ENCODE measurements at regions not wholly inside any gene's neighbourhood (a gene's known extent, or its start where the extent isn't known, plus 50 kb on each side); places are given as distances from the start of the nearest gene placed in this dataset.
"Not testable (repeated sequence)": the region's sequence is repeated elsewhere in the genome, so short reads cannot be mapped to it uniquely, and the experiment has no call there.

DNA sequence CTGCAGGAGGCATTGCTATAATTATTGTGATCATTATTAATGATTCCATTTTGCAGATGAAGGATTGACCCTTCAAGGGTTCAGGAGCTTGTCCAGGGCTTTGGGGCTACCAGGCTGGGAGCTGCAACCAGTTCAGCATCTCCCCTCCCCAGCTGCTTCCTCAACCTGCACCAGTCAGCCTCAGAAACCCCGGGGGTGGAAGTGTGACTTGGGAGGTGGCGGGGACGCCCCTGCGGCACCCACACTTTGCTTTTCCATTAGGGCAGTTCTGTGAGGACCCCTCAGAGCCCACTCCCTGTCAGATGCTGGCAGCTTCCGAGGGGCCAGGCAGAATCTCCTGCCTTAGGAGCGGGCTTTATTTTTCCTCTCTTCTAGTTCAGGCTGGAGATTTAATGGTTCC is 85.6 kb downstream of the OLFM1 start:
- no peak for DNase-seq

DNA sequence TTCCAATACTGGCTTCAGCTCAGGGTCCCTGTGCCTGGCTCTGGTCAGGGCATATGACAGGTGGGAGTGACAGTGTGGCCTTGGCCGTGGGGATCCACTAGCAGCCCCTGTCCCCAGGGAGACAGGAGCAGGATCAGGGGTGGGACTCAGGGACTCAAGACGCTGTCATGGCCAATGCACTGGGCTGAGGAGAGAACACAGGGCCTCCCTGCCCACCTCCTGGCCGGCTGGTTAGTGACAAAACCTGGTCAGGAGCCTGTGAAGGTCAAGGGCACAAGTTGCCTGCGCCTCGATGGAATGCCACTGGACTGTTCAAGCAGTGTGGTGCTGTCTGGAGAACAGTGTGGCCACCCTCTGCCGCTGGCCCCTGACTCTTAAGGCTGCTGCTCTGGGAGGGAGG is 86.8 kb downstream of the OLFM1 start:
- no peak for DNase-seq

DNA sequence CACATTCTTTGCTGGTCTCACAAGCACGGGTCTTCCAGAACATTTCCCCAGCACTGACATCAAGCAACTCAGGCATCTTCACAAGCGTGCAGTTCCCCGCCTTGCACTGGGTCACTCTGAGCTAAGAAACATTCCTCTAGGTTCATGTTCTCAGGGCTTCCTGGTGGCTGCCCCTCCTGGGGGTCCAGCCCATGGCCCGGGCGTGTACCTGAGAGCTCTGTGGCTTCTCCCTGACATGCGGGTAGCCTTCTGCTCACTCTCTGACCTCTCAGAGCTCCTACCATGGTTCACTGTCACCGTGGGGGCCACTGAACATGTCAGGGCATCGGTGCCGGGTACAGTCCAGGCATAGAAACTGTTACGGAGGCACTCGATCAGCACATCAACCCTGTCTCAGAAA is 87.5 kb downstream of the OLFM1 start:
- no peak for DNase-seq

DNA sequence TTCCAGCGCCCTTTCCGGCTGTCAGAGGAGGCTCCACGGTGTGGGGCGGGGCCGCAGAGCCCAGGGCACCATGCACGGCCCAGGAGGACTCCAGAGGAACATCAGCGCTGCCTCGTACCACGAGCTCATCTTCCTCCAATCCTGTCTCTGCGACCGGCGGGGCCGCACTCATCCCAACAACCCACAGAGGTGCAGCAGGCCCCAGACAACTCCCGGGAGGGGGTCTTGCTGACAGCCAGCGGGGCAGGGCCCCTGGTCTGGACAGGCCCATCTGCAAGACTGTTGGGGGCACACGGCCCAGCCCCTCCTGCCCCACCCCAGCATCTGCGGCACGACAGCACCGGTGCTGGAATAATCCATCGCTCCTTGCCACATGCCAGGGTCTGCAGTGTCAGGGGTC is 88.8 kb downstream of the OLFM1 start:
- DNase-seq, result no peak

DNA sequence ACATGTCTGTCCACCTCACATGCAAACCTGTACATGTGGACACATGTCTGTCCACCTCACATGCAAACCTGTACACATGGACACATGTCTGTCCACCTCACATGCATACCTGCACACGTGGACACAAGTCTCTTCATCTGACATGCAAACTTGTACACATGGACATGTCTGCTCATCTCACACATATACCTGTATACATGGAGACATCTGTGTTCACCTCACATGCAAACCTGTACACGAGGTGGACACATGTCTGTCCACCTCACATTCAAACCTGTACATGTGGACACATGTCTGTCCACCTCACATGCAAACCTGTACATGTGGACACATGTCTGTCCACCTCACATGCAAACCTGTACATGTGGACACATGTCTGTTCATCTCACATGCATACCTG is 90.1 kb downstream of the OLFM1 start:
- DNase-seq, result not testable (repeated sequence)

DNA sequence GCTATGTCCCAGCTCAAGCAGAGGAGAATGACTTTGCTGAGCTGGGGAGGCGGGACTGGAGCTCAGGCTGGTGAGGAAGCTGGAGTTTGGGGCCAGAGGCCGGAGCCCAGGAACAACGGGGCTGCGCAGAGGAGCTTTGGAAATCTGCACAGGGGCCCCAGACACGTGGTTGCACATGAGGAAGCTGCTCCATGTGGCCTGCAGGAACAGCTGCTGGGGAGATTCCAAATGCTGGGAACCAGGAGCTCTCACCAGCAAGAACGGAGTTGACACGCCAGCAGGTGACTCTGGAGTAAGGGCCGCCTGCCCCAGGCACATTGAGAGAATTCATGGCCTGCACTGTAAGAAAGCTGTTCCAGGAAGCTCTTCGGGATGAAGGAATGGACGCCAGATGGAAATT is 91.0 kb downstream of the OLFM1 start:
- DNase-seq, result no peak

DNA sequence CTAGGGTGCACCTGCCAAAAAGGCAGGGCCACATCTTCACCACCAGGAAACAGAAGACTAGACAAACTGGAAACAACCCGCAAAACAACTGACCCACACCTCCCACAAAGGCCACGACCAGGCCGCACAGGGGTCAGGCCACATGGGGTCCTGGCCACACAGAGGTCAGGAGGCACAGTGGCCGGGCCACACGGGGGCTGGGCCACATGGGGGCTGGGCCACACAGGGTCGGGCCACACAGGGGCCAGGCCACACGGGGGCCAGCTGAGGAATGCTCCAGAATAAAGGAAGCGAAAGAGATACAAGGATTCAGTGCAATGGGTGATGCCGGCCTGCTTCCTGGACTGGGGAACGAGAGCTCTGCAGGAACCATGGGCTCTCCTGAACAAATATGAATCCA is 91.6 kb downstream of the OLFM1 start:
- no peak for DNase-seq

DNA sequence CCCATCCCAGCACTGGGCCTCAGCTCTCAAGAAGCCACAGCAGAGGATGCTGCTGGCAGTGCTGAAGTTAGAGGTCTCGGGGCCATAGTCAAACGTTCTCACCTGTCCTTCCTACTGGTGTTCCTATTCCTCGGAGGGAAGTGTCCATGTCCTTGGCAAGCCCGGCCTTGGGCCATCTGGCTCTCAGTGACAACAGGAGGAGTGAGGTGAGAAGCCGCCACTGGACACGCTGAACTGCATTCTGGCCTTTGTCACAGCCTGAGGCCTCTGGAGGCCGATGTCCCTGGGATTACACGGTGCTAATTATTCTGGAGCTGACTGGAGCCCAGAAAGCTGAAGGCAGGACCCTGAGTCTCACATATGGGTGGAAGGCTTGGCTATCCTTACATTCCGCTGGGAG is 92.5 kb downstream of the OLFM1 start:
- no peak for DNase-seq

DNA sequence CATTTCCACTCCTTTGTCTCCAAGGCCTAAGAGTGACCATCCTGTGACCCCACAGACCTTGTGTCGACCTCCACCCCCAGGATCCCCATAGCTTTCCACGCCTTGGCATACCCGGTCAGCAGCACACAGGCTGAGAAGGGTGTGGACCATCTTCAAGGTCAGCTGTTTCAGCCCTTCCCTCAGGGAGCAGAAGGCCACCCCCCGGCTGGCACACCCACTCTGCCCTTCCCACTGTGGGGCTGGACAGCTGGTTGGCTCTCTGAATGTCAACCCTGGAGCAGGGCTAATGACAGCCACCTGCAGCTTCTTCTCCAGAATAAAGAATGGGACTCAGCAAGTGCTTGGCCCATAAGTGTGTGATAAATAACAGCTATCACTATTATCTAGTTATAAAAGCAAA is 93.1 kb downstream of the OLFM1 start:
- no peak for DNase-seq

DNA sequence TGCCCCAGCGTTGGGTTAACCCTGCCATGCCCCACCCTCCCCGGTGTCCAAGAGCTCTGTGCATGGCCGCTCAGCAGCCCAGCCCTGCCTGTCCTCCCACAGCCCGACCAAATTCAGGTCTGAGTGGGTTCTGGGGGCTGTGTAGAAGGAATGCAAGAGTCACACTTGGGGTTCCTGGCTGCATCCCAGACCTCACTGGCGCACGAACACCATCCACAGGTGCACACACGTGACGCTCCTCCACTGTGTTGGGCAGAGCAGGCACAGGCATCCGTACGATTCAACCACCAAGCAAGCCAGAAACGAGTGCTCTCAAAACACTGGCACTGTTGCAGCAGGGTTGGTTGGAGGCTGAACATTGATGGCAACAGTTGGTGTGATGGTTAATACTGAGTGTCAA is 93.9 kb downstream of the OLFM1 start:
- DNase-seq, result no peak

DNA sequence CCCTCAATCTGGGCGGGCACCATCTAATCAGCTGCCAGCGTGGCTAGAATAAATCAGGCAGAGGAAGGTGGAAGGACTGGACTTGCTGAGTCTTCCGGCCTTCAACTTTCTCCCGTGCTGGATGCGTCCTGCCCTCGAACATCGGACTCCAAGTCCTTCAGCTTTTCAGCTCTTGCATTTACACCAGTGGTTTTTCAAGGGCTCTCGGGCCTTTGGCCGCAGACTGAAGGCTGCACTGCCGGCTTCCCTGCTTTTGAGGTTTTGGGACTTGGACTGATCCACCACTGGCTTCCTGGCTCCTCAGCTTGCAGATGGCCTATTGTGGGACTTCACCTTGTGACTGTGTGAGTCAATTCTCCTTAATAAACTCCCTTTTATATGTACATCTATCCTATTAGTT is 94.4 kb downstream of the OLFM1 start:
- not testable (repeated sequence) for DNase-seq

DNA sequence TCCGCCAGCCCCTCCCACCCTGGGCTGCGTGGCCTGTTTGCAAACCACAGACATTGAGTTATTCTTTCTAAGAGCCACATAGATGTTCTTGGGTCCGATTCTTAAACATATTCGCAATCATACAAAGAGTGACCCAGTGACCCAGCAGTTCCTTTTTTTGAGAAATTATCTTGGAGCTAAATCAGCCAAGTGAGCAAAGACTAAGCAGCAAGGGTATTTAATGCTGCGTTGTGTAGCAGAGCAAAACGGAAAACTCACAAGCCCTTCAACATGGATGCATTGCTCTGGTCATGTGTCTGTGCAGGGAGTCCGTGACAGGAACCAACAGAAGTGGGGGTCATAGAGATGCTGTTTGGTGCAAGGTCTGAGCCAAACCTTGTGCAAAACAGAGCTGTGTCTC is 95.6 kb downstream of the OLFM1 start:
- no peak for DNase-seq

DNA sequence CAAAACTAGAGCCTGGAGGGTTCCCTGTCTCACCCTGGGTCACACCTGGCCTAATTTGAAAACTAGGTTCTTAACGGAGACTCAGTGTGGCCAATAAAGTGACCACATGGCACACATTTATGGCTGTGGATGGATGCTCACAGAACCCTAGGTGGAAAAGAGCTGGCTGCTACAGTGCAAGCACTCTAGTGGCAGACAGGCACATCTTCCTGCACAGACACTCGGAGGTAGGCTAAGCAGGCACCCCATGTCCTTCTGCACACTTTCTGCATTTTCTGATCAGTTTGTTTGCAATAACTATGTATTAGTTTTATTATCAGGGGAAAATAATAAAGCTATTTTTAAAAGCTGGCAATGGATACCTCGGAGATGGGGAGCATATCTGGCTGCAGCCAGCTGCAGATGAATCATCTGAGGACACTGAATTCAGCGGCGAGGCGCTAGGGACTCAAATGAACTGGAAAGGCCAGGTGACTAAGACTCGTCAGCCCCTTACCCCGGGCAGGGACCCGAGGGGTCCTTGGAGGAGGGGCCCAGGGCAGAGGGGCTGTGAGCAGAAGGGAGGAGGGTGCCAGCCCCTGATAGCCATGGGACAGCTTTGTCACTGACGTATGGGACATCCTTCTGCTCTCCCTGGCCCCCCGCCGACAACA is 96.2 kb downstream of the OLFM1 start:
- no peak for DNase-seq

DNA sequence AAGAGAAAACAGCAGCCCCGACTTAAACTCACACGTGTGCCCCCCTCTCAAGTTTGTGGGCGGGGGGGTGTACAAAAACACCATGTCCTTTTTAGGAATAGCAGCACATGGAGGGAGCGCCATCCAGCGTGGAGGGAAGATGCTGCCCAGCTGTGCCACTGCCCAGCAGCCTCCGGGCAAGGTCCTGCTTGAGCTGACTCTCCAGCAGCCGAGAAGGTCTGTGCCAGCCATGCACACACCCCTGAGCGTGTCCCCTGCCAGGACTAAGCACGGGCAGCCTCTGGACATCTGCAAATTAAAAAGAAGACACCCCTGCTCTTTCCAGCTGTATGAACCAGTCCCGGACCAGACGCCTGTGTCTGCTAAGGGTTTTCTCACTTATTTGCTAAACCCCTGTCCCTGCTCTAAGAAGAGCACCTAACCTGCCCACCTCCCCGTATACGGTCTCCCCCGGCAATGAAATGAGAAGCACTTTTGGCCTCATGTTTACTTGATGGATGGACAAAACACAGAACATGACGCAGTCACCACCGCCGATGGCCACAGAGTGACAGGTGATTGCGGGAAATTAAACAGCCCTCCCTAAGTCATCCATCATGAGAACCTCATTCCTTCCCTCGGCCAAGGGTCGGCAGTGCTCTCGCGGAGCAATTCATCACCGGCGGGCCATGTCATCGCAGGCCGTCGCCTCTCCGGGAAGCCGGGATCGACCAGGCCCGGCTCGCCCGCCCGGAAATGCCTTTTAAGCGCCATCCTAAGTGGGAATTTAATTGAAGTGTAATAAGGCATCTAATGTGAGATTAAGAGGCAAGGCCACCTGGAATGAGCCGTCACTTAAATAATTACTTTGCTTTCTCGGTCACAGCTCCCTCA is 96.9 kb downstream of the OLFM1 start:
- DNase-seq, result no peak

DNA sequence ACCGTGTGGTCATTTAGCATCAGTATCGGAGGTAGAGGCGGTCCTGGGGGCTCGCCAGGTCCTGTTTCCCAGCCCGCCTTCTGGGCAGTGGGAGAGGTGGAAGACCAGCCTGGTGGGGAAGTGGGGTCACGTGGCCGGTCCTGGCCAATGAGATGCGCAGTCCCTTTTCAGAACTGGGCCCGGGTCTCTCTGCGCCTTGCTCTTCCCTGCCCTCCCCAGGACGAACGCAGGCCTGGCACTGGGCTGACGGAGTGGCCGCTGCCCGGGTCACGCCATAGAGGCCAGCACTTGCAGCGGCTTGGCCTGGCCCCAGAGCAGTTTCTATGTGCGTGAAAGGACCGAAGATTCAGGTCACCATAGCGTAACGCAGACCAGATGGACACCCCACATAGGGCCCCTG is 97.6 kb downstream of the OLFM1 start:
- no peak for DNase-seq

DNA sequence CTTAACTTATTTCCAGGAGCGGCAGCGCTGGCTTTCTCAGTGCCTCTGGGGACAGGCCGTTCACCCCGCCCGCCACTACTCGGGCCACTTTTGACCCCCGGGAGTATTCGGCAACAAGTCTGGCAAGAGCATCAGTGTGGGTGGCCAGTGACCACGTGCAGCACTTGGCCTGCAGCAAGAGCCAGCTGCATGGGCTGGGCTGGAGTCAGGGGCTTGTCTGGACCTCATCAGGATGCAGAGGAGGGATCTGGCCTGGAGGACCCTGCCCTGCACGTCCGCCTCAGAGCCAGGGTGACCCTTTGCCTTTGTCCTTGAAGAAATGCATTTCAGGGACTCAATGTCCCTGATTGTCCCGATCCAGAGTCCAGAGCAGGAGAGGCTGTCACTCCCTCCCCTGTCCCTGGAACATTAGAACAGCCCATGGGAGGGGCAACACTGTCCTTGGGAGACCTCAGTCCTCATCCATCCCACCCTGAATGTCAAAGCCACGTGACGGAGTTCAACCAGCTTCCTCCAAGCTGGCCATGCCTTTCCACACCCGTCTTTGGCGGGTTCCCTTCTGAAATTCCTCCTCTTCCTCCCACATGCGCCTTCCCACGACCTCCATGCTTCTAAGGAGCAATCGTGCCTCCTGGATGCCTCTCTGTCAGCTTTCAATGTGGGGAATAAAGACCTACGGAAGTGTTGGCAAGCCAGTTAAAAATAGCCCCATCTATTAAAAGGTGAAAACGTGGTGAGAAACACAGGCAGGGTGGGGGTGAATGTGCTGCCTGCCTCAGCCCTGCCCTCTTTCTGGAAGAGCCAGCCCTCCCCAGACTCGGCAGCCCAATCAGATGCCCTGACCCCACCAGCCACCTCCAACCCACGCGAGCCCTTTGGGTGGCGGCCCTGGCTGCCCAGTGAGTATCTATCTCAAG is 99.0 kb downstream of the OLFM1 start:
- no peak for DNase-seq

DNA sequence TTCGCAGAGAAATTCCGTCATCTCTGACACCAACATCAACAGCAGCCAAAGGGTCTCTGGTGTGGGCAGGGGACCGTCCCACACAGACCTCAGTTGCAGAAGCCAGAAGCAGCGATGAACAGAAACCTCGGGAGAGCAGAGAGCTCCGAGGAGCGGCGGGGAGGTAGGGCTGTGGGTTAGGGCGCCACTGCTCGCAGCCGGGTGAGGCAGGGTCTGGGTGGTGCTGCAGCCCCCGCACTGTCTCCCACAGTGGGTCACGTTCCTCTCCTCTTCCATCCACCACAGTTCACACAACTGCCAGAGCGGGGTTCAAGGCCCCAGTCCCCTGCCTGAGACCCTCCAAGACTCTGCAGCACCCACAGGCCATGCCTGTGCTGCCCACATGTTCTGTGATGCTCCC is 99.9 kb downstream of the OLFM1 start:
- DNase-seq, result no peak

DNA sequence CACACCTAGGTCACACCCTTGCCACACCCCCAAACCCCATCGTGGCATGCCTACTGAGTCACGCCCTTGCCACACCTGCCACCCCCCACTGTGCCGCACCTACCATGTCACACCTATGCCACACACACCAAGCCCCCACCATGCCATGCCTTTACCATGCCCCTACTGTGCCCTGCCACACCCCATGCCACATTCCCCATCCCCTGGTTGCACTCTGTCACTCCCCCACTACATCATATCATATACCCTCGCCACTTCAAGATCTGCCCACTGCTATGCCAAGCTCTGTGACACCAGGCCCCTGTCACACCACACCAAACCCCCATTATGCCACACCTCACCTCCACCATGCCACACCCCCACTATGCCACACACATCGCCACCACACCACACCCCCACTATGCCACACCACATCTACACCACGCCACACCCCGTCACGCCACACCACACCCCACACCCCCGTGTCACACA is 101.2 kb downstream of the OLFM1 start:
- DNase-seq, result no peak

DNA sequence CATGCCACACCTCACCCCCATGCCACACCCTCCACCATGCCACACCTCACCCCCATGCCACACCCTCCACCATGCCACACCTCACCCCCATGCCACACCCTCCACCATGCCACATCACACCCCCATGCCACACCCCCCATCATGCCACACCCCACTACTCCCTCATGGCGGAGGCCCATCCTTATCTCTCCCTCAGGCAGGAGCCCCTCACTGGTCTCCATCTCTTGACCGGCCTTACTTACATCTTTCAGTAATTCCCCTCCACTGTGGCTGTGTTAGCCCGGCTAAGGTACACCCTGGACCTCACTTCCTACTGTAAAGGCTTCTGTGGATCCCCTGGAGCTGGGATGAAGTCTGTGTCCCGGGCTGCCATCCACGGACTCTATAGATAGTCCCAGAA is 102.0 kb downstream of the OLFM1 start:
- DNase-seq, result no peak

DNA sequence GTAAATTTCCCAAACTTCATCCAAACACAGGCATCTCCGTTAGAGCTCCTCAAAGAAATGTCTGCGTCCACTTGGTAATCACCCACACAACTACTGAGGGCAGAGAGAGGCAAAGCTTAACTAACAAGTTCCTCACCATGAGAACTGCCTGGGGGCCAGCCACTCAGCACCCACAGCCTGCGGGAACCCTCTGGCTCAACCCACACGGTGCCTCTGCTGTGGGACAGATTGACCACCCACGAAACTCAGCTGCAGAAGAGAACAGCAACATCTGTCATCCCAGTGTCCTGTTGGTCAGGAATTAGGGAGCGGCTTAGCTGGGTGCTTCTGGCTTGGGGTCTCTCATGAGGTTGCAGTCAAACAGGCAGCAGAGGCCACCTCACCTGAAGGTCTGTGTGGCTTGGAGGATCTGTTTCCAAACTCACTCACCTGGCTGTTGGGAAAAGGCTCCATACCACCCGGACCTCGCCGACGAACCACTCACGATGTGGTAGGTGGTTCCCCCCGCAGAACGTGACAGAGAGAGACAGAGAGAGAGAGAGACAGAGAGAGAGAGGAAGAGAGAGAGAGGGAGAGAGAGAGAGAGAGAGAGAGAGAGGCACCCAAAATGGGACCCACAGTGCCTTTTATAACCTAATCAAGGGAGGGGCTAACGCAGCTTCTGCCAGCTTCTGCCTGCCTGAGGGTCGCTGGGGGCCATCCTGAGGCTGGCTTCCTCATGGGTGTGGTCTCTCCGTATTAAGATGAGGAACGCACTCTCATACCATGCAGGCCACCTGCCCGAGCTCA is 103.5 kb downstream of the OLFM1 start:
- no peak for DNase-seq

DNA sequence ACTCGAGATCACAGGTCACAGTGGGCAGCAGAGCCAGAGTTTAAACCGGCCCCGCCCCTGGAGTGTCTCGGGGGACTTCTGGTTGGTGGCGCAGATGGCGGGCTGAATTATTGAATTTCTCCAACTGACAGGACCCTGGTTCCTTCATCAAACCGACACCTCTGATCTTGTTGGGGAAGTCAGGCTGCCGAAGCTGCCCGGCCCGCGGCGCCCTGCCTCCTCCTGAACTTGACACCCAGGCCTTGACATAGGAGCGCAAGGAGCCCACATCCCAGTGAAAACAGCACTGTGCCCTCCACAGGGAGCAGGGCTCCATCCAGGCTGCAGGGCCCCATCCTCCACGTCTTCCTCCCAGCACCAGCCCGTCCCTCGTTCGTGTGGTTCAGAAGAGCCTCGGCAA is 105.2 kb downstream of the OLFM1 start:
- no peak for DNase-seq

DNA sequence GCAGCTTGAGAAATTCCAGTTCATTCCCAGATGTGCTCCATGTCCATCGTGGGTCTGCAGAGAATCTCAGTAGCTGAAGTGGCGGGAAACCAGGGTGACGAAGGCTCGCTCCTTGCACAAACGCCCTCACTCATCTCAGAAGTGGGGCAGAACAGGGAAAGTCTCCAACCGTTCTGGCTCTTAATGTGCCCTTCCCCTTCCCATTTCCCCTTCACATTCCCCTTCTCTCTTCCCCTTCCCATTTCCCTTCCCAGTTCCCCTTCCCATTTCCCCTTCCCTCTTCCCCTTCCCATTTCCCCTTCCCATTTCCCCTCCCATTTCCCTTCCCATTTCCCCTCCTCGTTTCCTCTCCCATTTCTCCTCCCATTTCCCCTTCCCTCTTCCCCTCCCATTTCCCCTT is 108.5 kb downstream of the OLFM1 start:
- DNase-seq, result not testable (repeated sequence)

DNA sequence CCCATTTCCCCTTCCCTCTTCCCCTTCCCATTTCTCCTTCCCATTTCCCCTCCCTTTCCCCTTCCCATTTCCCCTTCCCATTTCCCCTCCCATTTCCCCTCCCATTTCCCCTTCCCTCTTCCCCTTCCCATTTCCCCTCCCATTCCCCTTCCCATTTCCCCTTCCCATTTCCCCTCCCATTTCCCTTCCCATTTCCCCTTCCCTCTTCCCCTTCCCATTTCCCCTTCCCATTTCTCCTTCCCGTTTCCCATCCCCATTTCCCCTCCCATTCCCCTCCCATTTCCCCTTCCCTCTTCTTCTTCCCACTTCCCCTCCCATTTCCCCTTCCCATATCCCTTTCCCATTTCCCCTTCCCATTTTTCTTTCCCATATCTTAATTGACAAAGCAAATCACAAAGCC is 109.0 kb downstream of the OLFM1 start:
- DNase-seq, result no peak
